Keratinocyte (primary cell): ENCODE measurements at regions not wholly inside any gene's neighbourhood (a gene's known extent, or its start where the extent isn't known, plus 50 kb on each side); places are given as distances from the start of the nearest gene placed in this dataset.

Source experiments
- DNase-seq: peaks from one replicate; pipeline ENCODE4 v3.0.0-alpha.2; 2011; ENCODE audit warnings: low read depth, missing footprints, low spot score
- FAIRE-seq: peaks from 2 replicates; lab custom pipeline; 2011; peaks lifted over from hg19 to GRCh38; lab: Jason Lieb, UNC
- H2AFZ ChIP-seq: 2 replicates; pipeline ENCODE4 v1.6.0; 2012; ENCODE audit warnings: low read length, control low read depth, inconsistent platforms; ENCODE audit not compliant: control insufficient read depth
- H3K27ac ChIP-seq: 2 replicates; pipeline ENCODE4 v1.5.1; 2011; ENCODE audit warnings: low read length; ENCODE audit not compliant: control insufficient read depth, insufficient read depth
- H3K27me3 ChIP-seq: 3 replicates; pipeline ENCODE4 v1.6.0; 2011; ENCODE audit warnings: low read length; ENCODE audit not compliant: control insufficient read depth, insufficient read depth; ENCODE audit errors: extremely low read depth
- H3K36me3 ChIP-seq, 2 experiments: 2 replicates in 1 of 2; 3 replicates in 1 of 2; pipeline ENCODE4 v1.5.1; 2011; ENCODE audit warnings: low read length in 2 of 2, mild to moderate bottlenecking in 1 of 2; ENCODE audit not compliant: control insufficient read depth in 2 of 2, insufficient read depth in 2 of 2; ENCODE audit errors: extremely low read depth in 1 of 2
- H3K4me1 ChIP-seq: 3 replicates; pipeline ENCODE4 v1.5.1; 2011; ENCODE audit warnings: low read length; ENCODE audit not compliant: control insufficient read depth, insufficient read depth; ENCODE audit errors: extremely low read depth
- H3K4me2 ChIP-seq: 3 replicates; pipeline ENCODE4 v1.6.0; 2011; ENCODE audit warnings: low read depth, low read length; ENCODE audit not compliant: control insufficient read depth, insufficient read depth; ENCODE audit errors: extremely low read depth
- H3K4me3 ChIP-seq, 3 experiments: fragments of 200-600 bp in 1 of 3; sonication (generic) in 1 of 3; 2 replicates in 2 of 3; 3 replicates in 1 of 3; pipeline ENCODE4 v1.5.1; 2011 to 2016; ENCODE audit warnings: low read length in 3 of 3, mild to moderate bottlenecking in 3 of 3, control low read depth in 2 of 3, inconsistent platforms in 1 of 3, low read depth in 1 of 3, mixed read lengths in 1 of 3, mixed run types in 1 of 3, moderate library complexity in 1 of 3; ENCODE audit not compliant: control insufficient read depth in 2 of 3, insufficient read depth in 2 of 3; ENCODE audit errors: extremely low read depth in 1 of 3
- H3K79me2 ChIP-seq: 2 replicates; pipeline ENCODE4 v1.6.0; 2012; ENCODE audit warnings: low read length; ENCODE audit not compliant: control insufficient read depth, insufficient read depth
- H3K9ac ChIP-seq: 3 replicates; pipeline ENCODE4 v1.6.0; 2011; ENCODE audit warnings: low read length; ENCODE audit not compliant: control insufficient read depth, insufficient read depth; ENCODE audit errors: extremely low read depth
- H3K9me1 ChIP-seq: 3 replicates; pipeline ENCODE4 v1.6.0; 2011; ENCODE audit warnings: low read length; ENCODE audit not compliant: control insufficient read depth, insufficient read depth; ENCODE audit errors: extremely low read depth
- H3K9me3 ChIP-seq: 2 replicates; pipeline ENCODE4 v1.5.1; 2012; ENCODE audit warnings: low read depth, low read length; ENCODE audit not compliant: control insufficient read depth
- H4K20me1 ChIP-seq: 3 replicates; pipeline ENCODE4 v1.6.0; 2011; ENCODE audit warnings: low read length; ENCODE audit not compliant: control insufficient read depth, insufficient read depth; ENCODE audit errors: extremely low read depth
- EZH2 ChIP-seq: IDR thresholded peaks from one replicate; pipeline ENCODE4 v1.6.1; 2012; ENCODE audit warnings: inconsistent platforms, mild to moderate bottlenecking, low read length, moderate library complexity
- dilution Hi-C: fragments of 300-500 bp; cut with MboI; formaldehyde crosslinking; loops from one replicate; pipeline ENCODE4 v1.7.0; 2020; ENCODE audit warnings: low sequenced_read_pairs; ENCODE audit not compliant: extremely low pct_ligation_motif_present
- TF ChIP-seq, protein P1 (sequence below), 3 experiments: IDR thresholded peaks in 1 of 3; conservative IDR thresholded peaks in 1 of 3; optimal IDR thresholded peaks in 1 of 3; 2 replicates in 2 of 3; 3 replicates in 1 of 3; pipeline versions ENCODE3 to v1.5.1; 2011; ENCODE audit warnings: low read length in 3 of 3, mild to moderate bottlenecking in 3 of 3, moderate library complexity in 2 of 3, control low read depth in 1 of 3, inconsistent platforms in 1 of 3; ENCODE audit not compliant: insufficient read depth in 2 of 3; ENCODE audit errors: extremely low read depth in 1 of 3

DNA sequence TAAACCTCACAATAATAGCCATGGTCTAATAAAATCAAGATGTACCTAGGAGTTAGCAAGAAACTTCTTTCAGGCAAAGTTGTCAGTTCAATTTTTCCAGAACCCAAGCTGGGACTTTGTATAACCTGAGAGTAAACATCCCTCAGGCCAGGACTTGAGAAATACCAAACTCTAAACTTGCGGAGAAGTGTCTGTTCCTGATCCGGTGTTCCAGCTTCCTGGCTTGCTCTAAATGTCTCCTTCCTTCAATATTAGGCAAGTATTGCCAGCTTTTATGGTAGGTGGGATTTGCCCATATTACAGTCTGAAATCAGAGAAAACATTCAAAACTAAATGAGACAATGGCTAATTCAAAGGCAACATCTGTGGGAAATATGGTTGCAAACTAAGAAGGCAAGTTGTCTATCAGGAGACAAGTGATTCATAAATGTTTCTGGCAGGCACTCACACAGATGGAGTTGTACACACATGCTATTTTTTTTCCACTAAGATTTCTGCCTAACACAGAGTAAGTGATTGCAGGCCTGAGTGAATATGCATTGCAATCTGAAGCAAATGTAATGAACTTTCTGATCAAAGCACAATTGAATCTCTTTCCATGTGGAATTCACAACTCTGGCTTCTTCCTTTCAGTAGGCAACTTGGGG, 88.3 kb upstream of the COL8A1 start:
- no peak for TF ChIP-seq EZH2
- TF ChIP-seq, protein P1, sequence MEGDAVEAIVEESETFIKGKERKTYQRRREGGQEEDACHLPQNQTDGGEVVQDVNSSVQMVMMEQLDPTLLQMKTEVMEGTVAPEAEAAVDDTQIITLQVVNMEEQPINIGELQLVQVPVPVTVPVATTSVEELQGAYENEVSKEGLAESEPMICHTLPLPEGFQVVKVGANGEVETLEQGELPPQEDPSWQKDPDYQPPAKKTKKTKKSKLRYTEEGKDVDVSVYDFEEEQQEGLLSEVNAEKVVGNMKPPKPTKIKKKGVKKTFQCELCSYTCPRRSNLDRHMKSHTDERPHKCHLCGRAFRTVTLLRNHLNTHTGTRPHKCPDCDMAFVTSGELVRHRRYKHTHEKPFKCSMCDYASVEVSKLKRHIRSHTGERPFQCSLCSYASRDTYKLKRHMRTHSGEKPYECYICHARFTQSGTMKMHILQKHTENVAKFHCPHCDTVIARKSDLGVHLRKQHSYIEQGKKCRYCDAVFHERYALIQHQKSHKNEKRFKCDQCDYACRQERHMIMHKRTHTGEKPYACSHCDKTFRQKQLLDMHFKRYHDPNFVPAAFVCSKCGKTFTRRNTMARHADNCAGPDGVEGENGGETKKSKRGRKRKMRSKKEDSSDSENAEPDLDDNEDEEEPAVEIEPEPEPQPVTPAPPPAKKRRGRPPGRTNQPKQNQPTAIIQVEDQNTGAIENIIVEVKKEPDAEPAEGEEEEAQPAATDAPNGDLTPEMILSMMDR (optimal IDR thresholded peaks at IDR 0.05 in 1 of 3, IDR thresholded peaks at IDR 0.05 in 1 of 3, conservative IDR thresholded peaks at IDR 0.05 in 1 of 3; ENCODE audit: extremely low read depth in 1 of 3, insufficient read depth in 2 of 3, low read length in 3 of 3), result no peak
- DNase-seq (no peak), FAIRE-seq (peak; percentile 91)
- no peaks in the 10 kb centered on the region for H3K9me3 ChIP-seq
- H3K4me2 ChIP-seq, result peak overlapping the region; percentile 42
- H3K36me3 ChIP-seq, result no peaks in the 10 kb centered on the region
- H3K27ac ChIP-seq, result peak overlapping the region; percentile 39
- H2AFZ ChIP-seq, result peak overlapping the region; percentile 78
- H4K20me1 ChIP-seq, result no peaks in the 10 kb centered on the region
- no peaks in the 10 kb centered on the region for H3K27me3 ChIP-seq
- H3K9me1 ChIP-seq, result no peaks in the 10 kb centered on the region
- H3K79me2 ChIP-seq, result no peaks in the 10 kb centered on the region
- H3K4me1 ChIP-seq, result peaks cover 34% of the 10 kb centered on the region
- H3K9ac ChIP-seq, result no peak overlapping the region
- dilution Hi-C loops, result no loop called here
- no peak overlapping the region for H3K4me3 ChIP-seq

DNA sequence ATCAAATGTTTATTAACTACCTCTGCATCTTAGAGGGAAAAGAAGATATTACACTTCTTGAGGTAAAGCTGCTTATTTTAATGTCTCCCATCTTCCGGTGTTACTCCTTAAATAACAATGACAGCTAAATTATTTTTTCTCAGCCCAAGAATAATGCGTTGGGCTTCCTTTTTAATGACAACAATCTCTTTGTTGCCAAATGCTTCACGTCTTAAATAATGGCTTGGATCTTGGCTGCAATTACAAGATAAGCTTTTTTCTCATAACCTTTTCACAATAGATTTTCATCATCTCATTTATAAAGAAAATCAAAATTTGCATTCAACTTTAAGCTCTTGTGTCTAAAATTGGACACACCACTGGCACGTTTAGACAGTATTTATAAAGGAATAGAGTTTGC, 89.2 kb upstream of the COL8A1 start:
- dilution Hi-C loops, result no loop called here
- FAIRE-seq, result peak; percentile 13

More for the DNA sequence above, 89.2 kb upstream of the COL8A1 start:
- no peak for TF ChIP-seq EZH2
- TF ChIP-seq, protein P1 (optimal IDR thresholded peaks at IDR 0.05 in 1 of 3, IDR thresholded peaks at IDR 0.05 in 1 of 3, conservative IDR thresholded peaks at IDR 0.05 in 1 of 3; ENCODE audit: extremely low read depth in 1 of 3, insufficient read depth in 2 of 3, low read length in 3 of 3), result no peak
- H3K9me3 ChIP-seq, result no peaks in the 10 kb centered on the region
- no peaks in the 10 kb centered on the region for H4K20me1 ChIP-seq
- H3K27me3 ChIP-seq, result no peaks in the 10 kb centered on the region
- no peaks in the 10 kb centered on the region for H3K9me1 ChIP-seq
- peaks cover 43% of the 10 kb centered on the region for H3K4me1 ChIP-seq
- H3K4me2 ChIP-seq, result no peak overlapping the region
- no peak for DNase-seq
- H3K27ac ChIP-seq, result no peak overlapping the region
- H3K4me3 ChIP-seq, result no peak overlapping the region
- no peak overlapping the region for H3K9ac ChIP-seq
- no peaks in the 10 kb centered on the region for H3K79me2 ChIP-seq
- no peak overlapping the region for H2AFZ ChIP-seq
- no peaks in the 10 kb centered on the region for H3K36me3 ChIP-seq
